ENCODE measurements at regions not wholly inside any gene's neighbourhood (a gene's known extent, or its start where the extent isn't known, plus 50 kb on each side); places are given as distances from the start of the nearest gene placed in this dataset.
"Not testable (repeated sequence)": the region's sequence is repeated elsewhere in the genome, so short reads cannot be mapped to it uniquely, and the experiment has no call there.

DNA sequence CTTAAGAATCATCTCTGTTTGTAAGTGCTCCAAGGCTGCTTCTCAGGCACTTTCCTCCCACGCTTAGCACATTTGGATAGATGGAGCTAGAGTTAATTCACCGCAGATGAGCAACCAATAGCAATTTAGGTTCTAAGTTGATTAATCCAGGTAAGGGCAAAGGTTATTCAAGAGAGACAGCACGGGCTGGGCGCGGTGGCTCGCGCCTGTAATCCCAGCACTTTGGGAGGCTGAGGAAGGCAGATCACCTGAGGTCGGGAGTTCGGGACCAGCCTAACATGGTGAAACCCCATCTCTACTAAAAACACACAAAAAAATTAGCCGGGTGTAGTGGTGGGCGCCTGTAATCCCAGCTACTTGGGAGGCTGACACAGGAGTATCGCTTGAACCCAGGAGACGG lies 54.5 kb upstream of the UNC13C start:
- not testable (repeated sequence) for DNase-seq

DNA sequence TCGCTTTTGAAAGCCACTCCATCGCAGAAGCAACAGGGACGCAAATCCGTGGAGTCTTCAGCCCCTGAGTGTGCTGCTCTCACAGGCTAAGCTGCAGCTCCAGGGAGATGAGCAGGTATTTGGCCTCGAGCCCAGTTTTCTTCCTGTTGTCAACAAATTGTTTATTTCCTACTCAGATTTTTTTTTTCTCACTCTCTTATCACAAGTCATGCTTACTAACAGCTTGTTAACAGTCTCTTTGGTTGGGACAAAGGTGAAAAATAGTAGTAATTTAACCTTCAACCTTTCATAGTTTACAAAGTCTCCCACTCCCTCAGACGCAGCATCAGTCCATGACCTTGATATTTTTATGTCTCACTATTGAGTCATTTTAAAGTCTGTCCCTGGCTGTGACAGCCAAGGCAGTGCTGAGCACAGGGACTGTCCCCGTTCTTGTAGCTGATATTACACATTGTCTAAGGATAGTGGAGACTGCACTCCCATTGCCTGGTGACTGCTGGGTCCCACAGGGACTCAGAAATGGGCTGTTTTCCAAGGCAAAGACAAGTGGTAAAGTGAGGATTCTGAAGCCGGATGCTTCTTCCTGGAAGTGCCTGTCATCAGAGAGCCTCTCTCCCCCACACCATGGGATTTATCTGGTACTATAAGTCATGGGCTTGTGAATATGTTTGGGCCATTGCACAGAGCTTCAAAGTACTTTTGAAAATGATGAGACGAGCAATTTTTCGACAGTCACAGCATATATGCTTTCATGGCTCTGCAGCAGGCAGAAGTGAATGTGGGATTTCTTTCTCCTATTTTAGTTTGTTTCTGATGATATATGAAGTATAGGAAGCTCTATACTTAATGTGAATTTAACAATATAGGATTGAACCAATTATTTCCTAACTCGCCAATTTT lies 59.8 kb upstream of the UNC13C start:
- DNase-seq = peak; percentile 62

DNA sequence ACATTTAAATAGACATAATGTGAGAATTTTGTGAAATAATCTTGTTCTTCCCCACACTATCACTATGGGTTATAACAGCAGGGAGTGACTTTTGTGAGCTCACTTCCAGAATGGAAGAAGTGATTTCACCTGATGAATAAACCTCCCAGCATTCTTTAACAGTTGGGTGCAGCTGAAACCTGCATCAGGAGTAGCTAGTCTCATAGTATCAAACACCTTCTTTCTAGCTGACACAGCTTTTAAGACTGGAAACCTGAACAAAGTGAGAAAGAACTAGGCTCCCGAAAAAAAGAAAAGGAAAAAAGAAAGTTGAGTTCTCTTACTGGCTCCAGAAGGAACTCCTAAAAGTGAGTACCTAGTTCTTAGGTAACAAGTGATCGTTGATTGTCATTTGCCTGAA lies 61.1 kb upstream of the UNC13C start:
- no peak for DNase-seq

DNA sequence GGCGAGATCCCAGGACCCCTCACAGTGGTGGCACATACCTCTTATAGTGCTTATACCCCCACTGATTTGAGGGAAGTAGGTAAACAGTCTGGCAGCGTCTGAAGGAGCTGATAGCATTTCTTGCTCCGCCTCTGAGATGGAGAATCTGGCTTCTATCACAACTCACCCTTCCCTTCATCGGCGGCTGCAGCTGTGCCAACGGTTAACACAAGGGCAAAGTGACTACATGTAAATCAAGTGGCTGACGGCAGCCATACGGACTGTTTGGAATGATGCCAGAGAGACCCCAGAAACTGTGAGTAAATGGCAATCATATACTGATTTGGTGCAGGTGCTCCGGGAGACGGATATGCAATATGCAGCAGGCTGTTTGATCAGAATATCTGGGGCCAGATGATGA lies 66.8 kb upstream of the UNC13C start:
- no peak for DNase-seq

DNA sequence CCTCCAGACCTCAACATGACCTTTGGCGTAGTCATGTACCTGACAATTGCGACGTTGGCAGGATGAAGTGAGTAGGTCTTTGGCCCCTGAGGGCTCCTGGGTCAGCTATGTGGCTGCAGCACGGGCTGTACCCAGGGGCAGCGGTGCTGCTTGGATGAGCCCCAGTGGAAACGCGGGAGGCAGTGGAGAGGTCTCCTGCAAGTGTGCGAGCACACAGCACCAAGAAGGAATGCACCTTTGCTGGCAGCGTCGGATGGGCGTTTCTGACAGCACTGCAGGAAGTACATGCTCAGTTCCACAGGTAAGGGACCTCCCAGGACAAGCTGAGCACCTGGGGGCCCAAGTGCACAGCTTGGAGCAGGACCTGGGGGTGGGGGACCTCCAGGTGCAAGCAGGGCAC lies 67.4 kb upstream of the UNC13C start:
- no peak for DNase-seq

DNA sequence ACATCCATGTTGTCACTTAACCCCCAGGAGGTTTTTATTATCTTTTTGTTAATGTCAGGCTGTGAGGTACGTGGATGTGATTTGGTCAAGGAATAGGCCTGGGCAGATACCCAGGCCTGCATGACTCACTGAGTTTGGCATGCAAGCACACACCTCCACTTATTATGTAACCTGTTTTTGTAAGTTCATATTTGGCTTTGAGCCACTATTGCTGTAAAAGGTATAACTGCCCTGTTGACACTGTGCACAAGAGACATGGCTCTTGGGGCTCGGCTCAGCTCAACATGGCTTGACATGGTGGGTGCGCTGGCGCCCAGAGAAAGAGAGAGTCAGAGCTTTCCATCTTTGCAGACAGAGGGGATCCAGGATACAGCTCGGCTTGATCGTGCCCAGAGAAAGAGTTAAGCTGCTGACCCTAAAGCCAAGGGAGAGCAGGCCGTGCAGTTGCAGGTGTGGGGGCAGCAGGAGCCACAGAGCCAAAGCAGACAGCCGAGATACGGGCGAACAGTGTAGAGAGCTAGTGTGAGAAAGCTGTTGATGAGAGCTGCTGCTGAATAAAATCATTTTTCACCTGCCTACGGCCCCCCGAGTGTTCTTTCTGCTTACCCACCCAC lies 67.9 kb upstream of the UNC13C start:
- DNase-seq = no peak

DNA sequence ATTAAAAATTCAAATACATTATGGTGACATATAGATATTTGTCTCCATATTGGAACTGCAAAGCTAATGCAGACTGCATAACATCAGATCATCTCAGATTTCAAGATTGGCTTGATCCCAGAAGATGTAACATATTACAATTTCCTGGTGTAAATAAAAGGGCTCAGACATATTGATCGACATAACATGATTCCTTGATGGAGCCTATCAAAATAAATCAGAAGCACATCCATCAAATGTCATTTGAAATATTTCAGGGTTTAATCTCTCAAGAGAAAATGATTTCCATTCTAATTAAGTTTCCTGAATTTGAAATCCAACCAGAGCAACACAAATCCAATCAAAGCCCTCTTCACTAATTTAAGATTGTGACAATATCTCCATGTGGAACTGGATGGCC lies 75.1 kb upstream of the UNC13C start:
- no peak for DNase-seq

DNA sequence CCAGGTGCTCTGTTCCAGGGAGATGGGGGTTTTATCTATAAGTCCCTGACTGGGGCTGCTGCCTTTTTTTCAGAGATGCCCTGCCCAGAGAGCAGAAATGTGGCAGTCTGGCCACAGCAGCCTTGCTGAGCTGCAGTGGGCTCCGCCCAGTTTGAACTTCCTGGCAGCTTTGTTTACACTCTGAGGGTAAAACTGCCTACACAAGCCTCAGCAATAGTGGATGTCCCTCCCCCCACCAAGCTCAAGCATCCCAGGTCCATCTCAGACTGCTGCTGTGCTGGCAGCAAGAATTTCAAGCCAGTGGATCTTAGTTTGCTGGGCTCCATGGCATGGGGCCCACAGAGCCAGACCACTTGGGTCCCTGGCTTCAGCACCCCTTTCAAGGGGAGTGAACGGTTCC lies 84.8 kb upstream of the UNC13C start:
- DNase-seq = not testable (repeated sequence)

DNA sequence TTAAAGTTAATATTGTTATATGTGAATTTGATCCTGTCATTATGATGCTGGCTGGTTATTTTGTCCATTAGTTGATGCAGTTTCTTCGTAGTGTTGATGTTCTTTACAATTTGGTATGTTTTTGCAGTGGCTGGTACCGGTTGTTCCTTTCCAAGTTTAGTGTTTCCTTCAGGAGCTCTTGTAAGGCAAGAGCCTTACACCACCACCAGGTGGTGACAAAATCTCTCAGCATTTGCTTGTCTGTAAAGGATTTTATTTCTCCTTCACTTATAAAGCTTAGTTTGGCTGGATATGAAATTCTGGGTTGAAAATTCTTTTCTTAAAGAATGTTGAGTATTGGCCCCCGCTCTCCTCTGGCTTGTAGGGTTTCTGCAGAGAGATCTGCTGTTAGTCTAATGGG lies 86.4 kb upstream of the UNC13C start:
- DNase-seq = not testable (repeated sequence)

DNA sequence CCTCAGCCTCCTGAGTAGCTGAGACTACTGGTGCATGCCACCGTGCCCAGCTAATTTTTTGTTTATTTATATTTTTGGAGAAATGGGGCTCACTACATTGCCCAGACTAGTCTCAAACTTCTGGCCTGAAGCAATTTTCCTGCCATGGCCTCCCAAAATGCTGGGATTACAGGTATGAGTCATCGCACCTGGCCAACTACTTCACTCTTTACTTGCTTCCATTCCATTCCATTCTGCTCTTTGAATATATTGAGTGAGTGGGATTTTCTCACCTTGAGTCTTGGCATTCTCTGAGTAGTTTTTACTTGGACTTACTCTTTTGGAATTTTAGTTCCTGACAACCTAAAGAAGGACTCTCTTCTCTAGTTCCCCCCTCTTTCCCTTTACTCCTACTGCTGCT lies 93.8 kb upstream of the UNC13C start:
- DNase-seq = no peak

DNA sequence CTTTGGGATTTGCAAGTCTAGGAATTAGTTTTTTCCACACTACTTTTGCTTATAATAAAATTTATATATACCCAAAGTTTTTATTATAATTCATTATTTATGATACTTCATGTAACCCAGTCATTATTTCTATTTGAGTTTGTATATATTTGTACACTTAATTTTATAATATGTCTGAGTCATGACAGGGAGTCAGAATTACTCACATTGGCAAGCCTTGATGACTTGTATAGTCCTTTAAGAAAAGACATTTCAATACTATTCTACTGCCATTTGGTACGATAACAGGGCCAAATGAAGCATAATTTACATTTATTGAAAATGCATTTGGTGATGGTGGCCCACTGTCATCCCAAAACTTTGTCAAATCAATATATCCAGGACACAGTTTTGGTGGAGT lies 95.9 kb upstream of the UNC13C start:
- no peak for DNase-seq

DNA sequence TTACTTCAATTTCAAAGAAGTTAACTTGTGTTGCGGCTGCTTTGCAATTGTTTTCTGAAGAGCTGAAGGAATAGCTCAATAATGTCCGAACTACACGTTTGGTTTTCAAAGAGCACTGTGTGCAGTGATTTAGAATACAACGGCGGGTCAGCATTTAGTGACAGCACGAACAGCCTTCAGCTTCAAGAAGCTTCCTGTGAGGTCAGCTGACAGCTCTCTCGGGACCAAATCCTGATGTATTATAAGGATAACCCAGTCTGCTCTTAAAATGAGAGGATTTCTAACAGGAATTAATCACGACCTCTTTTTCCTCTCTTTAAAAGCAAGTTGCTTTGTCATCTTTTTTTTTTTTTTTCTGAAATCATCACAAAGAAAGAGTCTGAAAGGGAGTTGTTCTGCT lies 97.9 kb upstream of the UNC13C start:
- DNase-seq = no peak

DNA sequence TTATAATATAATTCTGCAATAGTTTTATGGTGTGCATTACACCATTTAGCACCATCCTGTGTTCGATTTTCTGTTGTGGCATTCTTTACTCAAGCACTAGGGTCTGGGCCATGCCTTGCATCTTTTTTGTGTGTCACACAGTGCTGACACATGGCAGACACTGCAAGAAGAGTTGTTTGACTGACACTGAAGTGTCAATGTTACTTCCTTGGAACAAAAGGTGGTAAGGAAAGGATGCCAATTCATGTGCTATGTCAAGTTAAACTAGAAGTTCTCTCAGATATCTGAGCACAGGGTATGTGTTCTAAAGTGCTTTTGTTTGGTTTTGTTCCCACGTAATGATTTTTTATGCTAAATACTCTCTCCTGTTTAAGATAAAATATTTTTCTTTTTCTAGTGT lies 102.5 kb upstream of the UNC13C start:
- no peak for DNase-seq

DNA sequence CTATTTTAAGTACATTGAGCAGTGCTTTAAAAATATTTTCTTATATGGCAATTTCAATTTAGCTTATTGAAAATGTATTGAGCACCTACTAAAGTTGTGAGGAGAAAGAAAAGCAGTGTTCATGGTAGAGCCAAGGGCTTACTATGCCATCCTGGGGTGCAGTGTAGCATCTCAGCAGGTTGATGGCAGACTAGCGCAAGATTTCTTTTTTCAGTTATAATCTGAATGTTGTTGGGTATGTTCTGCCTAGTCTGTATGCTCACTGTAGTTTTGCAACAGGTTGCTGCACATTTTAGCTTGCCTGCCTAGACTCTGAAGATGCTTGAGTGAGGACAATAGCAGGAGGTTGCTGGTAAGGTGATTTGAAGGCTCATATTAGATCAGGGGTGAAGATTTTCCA lies 103.1 kb upstream of the UNC13C start:
- DNase-seq = no peak

DNA sequence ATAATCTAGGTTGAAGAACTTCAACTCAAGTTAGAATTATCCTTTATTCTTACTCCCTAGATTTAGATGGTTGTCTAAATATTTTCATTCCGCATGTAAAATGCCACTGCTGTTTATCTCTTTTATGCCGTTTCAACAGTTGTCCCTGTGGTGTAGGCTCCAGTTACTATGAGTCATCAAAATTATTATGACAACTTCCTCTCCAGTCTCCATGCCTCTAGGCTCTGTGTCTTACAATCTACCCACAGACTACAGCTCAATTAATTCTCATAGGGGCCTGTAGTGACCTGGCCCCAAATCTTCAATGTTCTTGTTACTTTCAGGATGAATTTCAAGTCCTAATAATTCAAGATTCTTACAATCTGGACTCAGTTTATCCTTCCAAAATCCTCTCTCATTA lies 105.8 kb upstream of the UNC13C start:
- DNase-seq = no peak

DNA sequence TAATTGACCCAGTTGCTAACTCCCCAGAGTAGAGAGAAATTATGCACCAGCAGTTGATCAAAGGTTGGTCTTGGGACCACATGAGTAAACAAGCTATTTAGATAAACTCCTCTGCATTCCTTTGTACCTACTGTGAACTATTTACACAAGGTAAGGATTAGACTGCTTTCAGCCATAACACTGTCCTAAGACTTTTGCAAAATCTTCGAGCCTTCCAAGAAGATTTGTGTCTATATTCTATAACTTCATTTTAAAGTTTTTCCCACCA lies 108.5 kb upstream of the UNC13C start:
- no peak for DNase-seq

DNA sequence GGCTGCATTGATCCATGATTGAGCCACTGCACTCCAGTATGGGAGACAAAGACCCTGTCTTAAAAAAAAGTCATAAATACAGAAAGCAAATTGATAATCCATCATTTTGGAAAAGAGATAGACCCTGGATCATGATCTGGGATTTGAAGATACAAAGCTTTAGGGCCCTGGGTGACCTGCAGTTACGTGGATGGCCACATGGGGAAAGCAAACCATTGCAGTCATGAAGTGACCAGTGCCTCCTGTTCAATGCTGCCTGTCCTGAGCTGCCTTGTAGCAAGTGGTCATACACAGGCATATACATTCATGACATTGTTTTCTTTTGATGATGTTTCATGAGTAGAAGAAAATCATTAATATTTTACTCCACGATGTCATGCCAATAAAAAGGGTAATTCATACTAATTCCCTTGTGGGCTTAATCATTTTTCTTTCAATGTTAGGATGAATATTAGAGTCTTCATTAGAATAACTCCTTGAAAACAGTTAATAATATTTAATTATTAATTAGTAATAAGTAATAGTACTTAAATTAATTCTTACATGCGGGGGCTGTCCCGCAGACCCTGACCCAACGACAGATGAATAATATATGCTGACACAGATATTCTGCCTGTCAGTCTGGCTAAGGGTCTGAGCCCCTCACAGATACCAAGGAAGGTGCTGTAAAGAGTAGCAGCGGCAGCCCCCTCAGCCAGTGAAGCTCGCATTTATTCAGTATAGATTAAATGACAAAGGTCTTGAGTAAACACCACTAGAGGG lies 109.0 kb upstream of the UNC13C start:
- DNase-seq = no peak

DNA sequence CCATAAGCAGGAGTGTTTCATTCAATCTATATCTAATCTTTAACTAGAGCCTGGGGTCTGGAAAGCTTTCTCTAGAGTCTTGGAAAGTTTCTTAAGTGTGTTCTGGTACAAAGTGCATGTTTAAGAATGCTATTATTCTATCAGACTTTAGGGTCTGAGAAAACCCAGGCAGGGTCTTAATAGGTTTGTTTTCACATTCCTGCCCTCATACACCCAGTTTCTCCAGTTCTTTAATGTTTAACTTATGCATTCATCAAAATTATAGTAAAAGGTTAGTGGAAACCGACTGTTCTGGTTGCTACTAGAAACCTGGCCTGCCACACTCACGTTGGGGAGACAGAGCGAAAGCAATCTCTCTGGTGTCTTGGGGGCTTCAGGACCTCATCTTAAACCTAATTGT lies 102.9 kb upstream of the WDR72 start:
- no peak for DNase-seq

DNA sequence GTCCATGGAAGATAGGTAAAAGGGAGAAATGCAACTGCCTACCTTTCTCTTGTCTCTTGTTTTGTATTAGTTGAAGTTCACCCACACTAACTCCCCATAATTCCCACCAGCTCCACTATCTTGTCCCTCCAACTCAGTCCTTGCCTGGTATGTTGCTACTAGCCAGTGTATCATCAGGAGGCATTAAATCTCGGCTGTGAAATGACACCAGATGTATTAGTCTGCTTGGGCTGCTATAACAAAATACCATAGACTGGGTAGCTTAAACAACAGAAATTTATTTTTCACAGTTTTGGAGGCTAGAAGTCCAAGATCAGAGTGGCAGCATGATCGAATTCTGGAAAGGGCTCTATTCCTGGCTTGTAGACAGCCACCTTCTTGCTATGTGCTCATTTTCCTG lies 102.3 kb upstream of the WDR72 start:
- DNase-seq = no peak

DNA sequence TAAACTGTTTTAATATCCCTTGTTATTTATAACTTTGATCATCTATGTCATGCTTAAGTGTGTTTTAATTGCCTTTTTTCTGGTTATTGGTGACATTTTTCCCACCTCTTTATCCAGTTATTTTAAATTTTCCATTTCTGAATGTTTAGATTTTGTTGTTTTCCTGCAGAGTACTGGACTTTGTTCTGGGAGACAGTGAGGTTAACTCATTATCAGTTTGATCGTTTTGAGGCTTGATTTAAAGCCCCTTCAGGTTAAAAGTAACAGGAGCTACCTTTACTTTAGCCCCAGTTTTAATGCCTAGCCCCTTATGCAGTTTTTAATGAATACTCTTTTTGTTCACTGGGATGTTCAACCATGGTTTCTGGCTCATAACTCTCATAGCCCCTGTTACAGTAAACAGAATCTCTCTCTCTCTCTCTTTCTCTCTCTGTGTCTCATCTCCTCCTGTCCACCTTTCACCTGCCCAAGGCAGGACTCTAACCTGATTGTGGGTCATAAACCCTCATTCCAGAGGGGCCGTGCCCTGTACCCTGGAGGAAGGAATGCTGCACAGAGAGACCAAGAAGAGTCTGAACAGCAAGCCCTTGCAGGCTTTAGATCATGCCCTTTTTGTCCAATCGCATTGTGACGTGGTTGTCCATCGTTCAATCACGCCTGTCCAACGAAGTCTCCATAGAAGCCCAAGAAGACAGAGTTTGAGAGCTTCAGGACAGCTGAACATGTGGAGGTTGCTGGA lies 91.8 kb upstream of the WDR72 start:
- no peak for DNase-seq

DNA sequence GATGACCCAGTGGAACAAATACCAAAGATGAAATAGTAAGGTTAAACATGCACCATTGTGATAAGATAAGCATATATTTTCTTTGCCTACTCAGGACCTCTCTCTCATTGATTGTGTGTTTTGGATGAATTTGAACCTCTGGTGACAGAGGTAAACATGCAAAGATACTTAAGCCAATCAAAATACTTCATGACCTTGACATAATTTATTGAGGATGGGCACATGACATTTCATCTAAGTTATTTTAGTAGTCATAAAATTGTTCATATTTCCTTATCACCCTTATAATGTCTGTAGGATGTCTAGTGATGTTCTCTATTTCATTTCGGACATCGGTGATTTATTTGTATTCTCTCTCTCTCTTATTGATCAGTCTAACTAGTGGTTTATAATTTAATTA lies 88.3 kb upstream of the WDR72 start:
- DNase-seq = no peak

DNA sequence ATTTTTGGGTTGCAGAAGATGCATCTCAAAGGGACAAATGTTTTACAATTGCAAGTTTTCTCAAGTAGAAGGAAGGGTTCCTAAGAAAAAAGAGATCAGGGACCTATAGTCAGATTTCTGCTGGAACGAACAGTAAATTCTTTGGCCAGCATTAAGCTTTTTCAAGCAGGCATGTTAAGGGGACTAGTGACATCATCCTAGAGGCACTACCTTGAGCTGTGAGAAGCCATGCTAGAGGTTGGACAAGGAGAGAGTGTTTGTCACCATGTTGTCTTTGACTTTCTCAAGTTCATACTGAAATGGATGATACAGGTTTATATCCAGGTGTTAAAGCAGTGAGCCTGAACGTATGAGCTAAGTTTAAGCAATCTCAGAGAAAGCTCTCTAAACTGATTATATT lies 85.2 kb upstream of the WDR72 start:
- no peak for DNase-seq

DNA sequence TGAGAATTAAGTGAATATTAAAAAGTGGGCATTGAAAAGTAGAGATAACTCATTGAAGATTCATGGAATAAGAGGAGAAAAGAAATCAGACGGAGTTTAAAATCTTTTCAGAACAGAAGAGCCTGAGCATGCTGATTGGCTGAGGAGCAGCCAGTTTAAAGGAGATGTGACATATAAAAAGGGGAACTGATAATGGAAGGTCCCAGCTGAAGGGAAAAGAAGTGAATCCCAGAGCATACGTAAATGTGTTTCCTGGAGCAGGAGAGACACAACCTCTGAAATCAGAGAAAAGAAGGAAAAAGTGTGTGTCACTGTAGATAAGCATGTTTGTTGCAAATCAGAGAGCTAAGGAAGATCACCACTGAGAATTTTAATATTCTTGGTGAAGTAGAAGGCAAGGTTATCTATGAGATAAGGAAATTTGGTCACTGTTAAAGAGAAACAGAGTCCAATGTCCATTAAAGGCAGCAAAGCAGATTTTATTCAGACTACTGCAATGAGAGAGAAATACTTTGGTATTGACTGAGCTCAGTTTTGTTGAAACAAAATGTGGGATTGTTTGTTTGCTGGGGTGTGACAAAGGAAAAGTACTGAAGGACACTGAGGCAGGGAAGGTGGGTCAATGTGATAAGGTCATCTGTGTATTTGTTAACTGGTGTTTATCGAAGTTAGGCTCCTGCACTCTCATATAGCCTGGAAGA lies 84.6 kb upstream of the WDR72 start:
- no peak for DNase-seq
